ENCODE measurements at regions not wholly inside any gene's neighbourhood (a gene's known extent, or its start where the extent isn't known, plus 50 kb on each side); places are given as distances from the start of the nearest gene placed in this dataset.

- TF ChIP-seq IRF9 (tag; IDR thresholded peaks at IDR 0.05): no peak
- TF ChIP-seq SAFB2 (IDR thresholded peaks at IDR 0.05; ENCODE audit: borderline replicate concordance, low read depth, low read length, severe bottlenecking): no peak
- TF ChIP-seq NFYB (IDR thresholded peaks at IDR 0.05; ENCODE audit: extremely low read depth, insufficient read length): no peak
- no peak for TF ChIP-seq FOXM1 (IDR thresholded peaks at IDR 0.05; ENCODE audit: low read depth)
- no peak for TF ChIP-seq FOXM1 (CRISPR knock-in tag; IDR thresholded peaks at IDR 0.05; ENCODE audit: low read depth)
- no peak for TF ChIP-seq EZH2 (IDR thresholded peaks at IDR 0.05; ENCODE audit: borderline replicate concordance, low read depth, low read length)
- no peak for TF ChIP-seq TAL1 (IDR thresholded peaks at IDR 0.05)
- no peak for TF ChIP-seq CTCF (IDR thresholded peaks at IDR 0.05 in 2 of 3, conservative IDR thresholded peaks at IDR 0.05 in 1 of 3; ENCODE audit: insufficient read depth in 2 of 3, low read depth in 1 of 3, low read length in 3 of 3)
- TF ChIP-seq JUN (IDR thresholded peaks at IDR 0.05; ENCODE audit: borderline replicate concordance, low read depth, low read length): no peak
- no peak for TF ChIP-seq JUN (CRISPR knock-in tag; IDR thresholded peaks at IDR 0.05; ENCODE audit: borderline replicate concordance)
- no peak for TF ChIP-seq NFE2 (IDR thresholded peaks at IDR 0.05; ENCODE audit: low read depth)
- TF ChIP-seq SMAD4 (CRISPR knock-in tag; conservative IDR thresholded peaks at IDR 0.05): no peak
- no peak for TF ChIP-seq CUX1 (CRISPR knock-in tag; IDR thresholded peaks at IDR 0.05)
- TF ChIP-seq ID3 (CRISPR knock-in tag; IDR thresholded peaks at IDR 0.05): no peak
- TF ChIP-seq ID3 (tag; IDR thresholded peaks at IDR 0.05): no peak
- TF ChIP-seq ADNP (tag; IDR thresholded peaks at IDR 0.05): no peak
Measured at GRCh38 chr4:170278460-170278859, 188.7 kb upstream of the AADAT start.

Measured in K562 (cell line).